GM12878 (cell line): ENCODE measurements at regions not wholly inside any gene's neighbourhood (a gene's known extent, or its start where the extent isn't known, plus 50 kb on each side); places are given as distances from the start of the nearest gene placed in this dataset.

ENCODE experiments used
- ATAC-seq: fragments of 200-7000 bp; cut with Tn5 transposase; 3 replicates; pipeline ENCODE4 v1.9.1; 2020; ENCODE audit warnings: mild to moderate bottlenecking, moderate library complexity
- BruUV-seq: library from RNA; stranded (reverse); fragments of 400-500 nt; replicated peaks from 2 replicates; lab custom pipeline; 2021; lab: Mats Ljungman, UMichigan
- CTCF ChIA-PET: fragments of 300-600 bp; sonication (Branson Sonifier 250); formaldehyde crosslinking; extraction: SDS; loops from one replicate; lab custom pipeline; 2021; ENCODE audit warnings: inconsistent platforms; lab: Yijun Ruan, JAX
- POLR2A ChIA-PET: fragments of 350-600 bp; formaldehyde crosslinking; extraction: SDS; loops from one replicate; lab custom pipeline; 2021; ENCODE audit warnings: inconsistent platforms; lab: Charles Lee
- RAD21 ChIA-PET: fragments of 300-600 bp; sonication (Branson Sonifier 250); formaldehyde crosslinking; loops from one replicate; lab custom pipeline; 2023; ENCODE audit warnings: antibody characterized with exemption; ENCODE audit not compliant: unreplicated experiment; lab: Charles Lee
- SMC1A ChIA-PET: fragments of 300-600 bp; sonication (Branson Sonifier 250); formaldehyde crosslinking; loops from one replicate; lab custom pipeline; 2023; ENCODE audit not compliant: unreplicated experiment, uncharacterized antibody; lab: Charles Lee
- DNase-seq: peaks from one replicate; pipeline ENCODE4 v3.0.0-alpha.2; 2011; ENCODE audit warnings: low read depth, low spot score
- FAIRE-seq: peaks from 3 replicates; lab custom pipeline; 2011; peaks lifted over from hg19 to GRCh38; lab: Jason Lieb, UNC
- H2AFZ ChIP-seq: 2 replicates; pipeline ENCODE4 v1.6.0; 2011; ENCODE audit warnings: low read depth, low read length, control low read depth; ENCODE audit not compliant: control insufficient read depth
- H3K27ac ChIP-seq: 2 replicates; pipeline ENCODE4 v1.5.1; 2011; ENCODE audit warnings: control low read depth; ENCODE audit not compliant: control insufficient read depth, insufficient read depth
- H3K27me3 ChIP-seq, 2 experiments: replicated peaks in 1 of 2; 2 replicates each; pipeline versions ENCODE4 v1.6.0 to v1.6.1; 2011; ENCODE audit warnings: low read length in 1 of 2; ENCODE audit not compliant: control insufficient read depth in 2 of 2, insufficient read depth in 2 of 2
- H3K36me3 ChIP-seq, 2 experiments: 2 replicates each; pipeline ENCODE4 v1.5.1; 2011; ENCODE audit warnings: low read length in 1 of 2; ENCODE audit not compliant: control insufficient read depth in 2 of 2, insufficient read depth in 2 of 2
- H3K4me1 ChIP-seq: 2 replicates; pipeline ENCODE4 v1.6.1; 2011; ENCODE audit warnings: mild to moderate bottlenecking, low read length, moderate library complexity, mixed read lengths; ENCODE audit not compliant: control insufficient read depth, insufficient read depth
- H3K4me2 ChIP-seq: 2 replicates; pipeline ENCODE4 v1.6.0; 2011; ENCODE audit warnings: control low read depth; ENCODE audit not compliant: control insufficient read depth, insufficient read depth
- H3K4me3 ChIP-seq: fragments of 200-600 bp; sonication (generic); 2 replicates; pipeline ENCODE4 v1.5.1; 2016
- H3K79me2 ChIP-seq: 2 replicates; pipeline ENCODE4 v1.6.0; 2011; ENCODE audit warnings: low read length; ENCODE audit not compliant: control insufficient read depth, insufficient read depth
- H3K9ac ChIP-seq: 2 replicates; pipeline ENCODE4 v1.8.0; 2011; ENCODE audit warnings: low read length, control low read depth, mixed read lengths; ENCODE audit not compliant: control insufficient read depth, insufficient read depth
- H3K9me3 ChIP-seq: replicated peaks from 3 replicates; pipeline ENCODE4 v1.5.1; 2011; ENCODE audit warnings: mild to moderate bottlenecking, low read length; ENCODE audit not compliant: control insufficient read depth, insufficient read depth
- H4K20me1 ChIP-seq: 2 replicates; pipeline ENCODE4 v1.6.0; 2011; ENCODE audit not compliant: control insufficient read depth, insufficient read depth
- ATF7 ChIP-seq: fragments of 450-650 bp; IDR thresholded peaks from 2 replicates; pipeline ENCODE4 v1.6.1; 2016; ENCODE audit warnings: low read depth, mild to moderate bottlenecking
- CREM ChIP-seq: IDR thresholded peaks from 2 replicates; pipeline ENCODE4 v1.6.1; 2014; ENCODE audit warnings: antibody characterized with exemption, low read depth
- DPF2 ChIP-seq: fragments of 450-650 bp; IDR thresholded peaks from 2 replicates; pipeline ENCODE4 v1.6.1; 2017; ENCODE audit warnings: mild to moderate bottlenecking
- FOXM1 ChIP-seq: IDR thresholded peaks from 2 replicates; pipeline ENCODE4 v1.6.1; 2012; ENCODE audit warnings: low read depth, mild to moderate bottlenecking, inconsistent platforms, low read length, moderate library complexity
- IKZF1 ChIP-seq: fragments of 450-650 bp; conservative IDR thresholded peaks from 2 replicates; pipeline ENCODE4 v1.6.1; 2017; ENCODE audit warnings: antibody characterized with exemption, mild to moderate bottlenecking
- IKZF2 ChIP-seq, 2 experiments: fragments of 450-650 bp; IDR thresholded peaks; 2 replicates each; pipeline ENCODE4 v1.6.1; 2017; ENCODE audit warnings: mild to moderate bottlenecking in 2 of 2, moderate library complexity in 2 of 2
- IRF4 ChIP-seq: IDR thresholded peaks from 2 replicates; pipeline ENCODE4 v1.6.1; 2011; ENCODE audit warnings: low read depth, low read length
- MTA2 ChIP-seq: fragments of 450-650 bp; IDR thresholded peaks from 2 replicates; pipeline ENCODE4 v1.6.1; 2016; ENCODE audit warnings: low read depth, mild to moderate bottlenecking, moderate library complexity
- NR2C1 ChIP-seq: fragments of 450-650 bp; IDR thresholded peaks from 2 replicates; pipeline ENCODE4 v1.6.1; 2017; ENCODE audit warnings: antibody characterized with exemption, mild to moderate bottlenecking, moderate library complexity
- NRF1 ChIP-seq: conservative IDR thresholded peaks from 2 replicates; pipeline ENCODE4 v1.6.1; 2011; ENCODE audit warnings: mild to moderate bottlenecking, low read depth, low read length, improper control_type of control experiment
- RAD21 ChIP-seq: IDR thresholded peaks from 2 replicates; pipeline ENCODE4 v1.6.1; 2011; ENCODE audit warnings: mild to moderate bottlenecking, low read depth, low read length, moderate library complexity; ENCODE audit not compliant: insufficient read depth
- RCOR1 ChIP-seq: conservative IDR thresholded peaks from 2 replicates; pipeline ENCODE4 v1.6.1; 2012; ENCODE audit warnings: low read depth, low read length, improper control_type of control experiment
- REST ChIP-seq: IDR thresholded peaks from 2 replicates; pipeline ENCODE4 v1.6.1; 2012; ENCODE audit warnings: mild to moderate bottlenecking, low read depth, low read length
- SMAD5 ChIP-seq: IDR thresholded peaks from 2 replicates; pipeline ENCODE4 v1.6.1; 2016; ENCODE audit warnings: antibody characterized with exemption, low read depth
- ZBED1 ChIP-seq: IDR thresholded peaks from 2 replicates; pipeline ENCODE4 v1.6.1; 2016; ENCODE audit warnings: borderline replicate concordance
- ZNF217 ChIP-seq: fragments of 450-650 bp; IDR thresholded peaks from 2 replicates; pipeline ENCODE4 v1.6.1; 2017; ENCODE audit warnings: antibody characterized with exemption, mild to moderate bottlenecking
- ZNF622 ChIP-seq: fragments of 450-650 bp; IDR thresholded peaks from 2 replicates; pipeline ENCODE4 v1.6.1; 2017; ENCODE audit warnings: mild to moderate bottlenecking, inconsistent platforms
- WGBS: methylation state at CpG from one replicate; pipeline ENCODE4 v1.1.6; 2016; ENCODE audit warnings: low lambda C conversion rate; ENCODE audit not compliant: insufficient replicate concordance, insufficient coverage; ENCODE audit errors: missing lambda C conversion rate; 5-methylcytosine and 5-hydroxymethylcytosine counted together
- in situ Hi-C: fragments of 300-500 bp; cut with MboI; formaldehyde crosslinking; loops from 9 replicates; pipeline ENCODE4 v1.14.3; 2018; ENCODE audit warnings: mixed read lengths
- intact Hi-C: fragments of 100-400 bp; cut with micrococcal nuclease; formaldehyde crosslinking; loops from one replicate; pipeline ENCODE4 v1.14.2; 2022; ENCODE audit not compliant: unreplicated experiment
- TF ChIP-seq, protein P1 (sequence below): fragments of 450-650 bp; IDR thresholded peaks from 2 replicates; pipeline ENCODE4 v1.6.1; 2018; ENCODE audit warnings: borderline replicate concordance, mild to moderate bottlenecking; ENCODE audit not compliant: partially characterized antibody
- TF ChIP-seq, protein P2 (sequence below): fragments of 450-650 bp; IDR thresholded peaks from 2 replicates; pipeline ENCODE4 v1.6.1; 2017; ENCODE audit warnings: low read depth, mild to moderate bottlenecking, moderate library complexity

- TF ChIP-seq FOXM1 (no peak), CREM (no peak), RAD21 (no peak), IRF4 (no peak), SMAD5 (no peak), NRF1 (no peak), ATF7 (no peak), IKZF2 (IDR thresholded peaks at IDR 0.05) (no peak)
- TF ChIP-seq, protein P1, sequence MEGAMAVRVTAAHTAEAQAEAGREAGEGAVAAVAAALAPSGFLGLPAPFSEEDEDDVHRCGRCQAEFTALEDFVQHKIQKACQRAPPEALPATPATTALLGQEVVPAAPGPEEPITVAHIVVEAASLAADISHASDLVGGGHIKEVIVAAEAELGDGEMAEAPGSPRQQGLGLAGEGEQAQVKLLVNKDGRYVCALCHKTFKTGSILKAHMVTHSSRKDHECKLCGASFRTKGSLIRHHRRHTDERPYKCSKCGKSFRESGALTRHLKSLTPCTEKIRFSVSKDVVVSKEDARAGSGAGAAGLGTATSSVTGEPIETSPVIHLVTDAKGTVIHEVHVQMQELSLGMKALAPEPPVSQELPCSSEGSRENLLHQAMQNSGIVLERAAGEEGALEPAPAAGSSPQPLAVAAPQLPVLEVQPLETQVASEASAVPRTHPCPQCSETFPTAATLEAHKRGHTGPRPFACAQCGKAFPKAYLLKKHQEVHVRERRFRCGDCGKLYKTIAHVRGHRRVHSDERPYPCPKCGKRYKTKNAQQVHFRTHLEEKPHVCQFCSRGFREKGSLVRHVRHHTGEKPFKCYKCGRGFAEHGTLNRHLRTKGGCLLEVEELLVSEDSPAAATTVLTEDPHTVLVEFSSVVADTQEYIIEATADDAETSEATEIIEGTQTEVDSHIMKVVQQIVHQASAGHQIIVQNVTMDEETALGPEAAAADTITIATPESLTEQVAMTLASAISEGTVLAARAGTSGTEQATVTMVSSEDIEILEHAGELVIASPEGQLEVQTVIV: no peak
These were observed 226.3 kb downstream of the DMRT2 start (continued) for GRCh38 chr9:1276474-1276873.

DNA sequence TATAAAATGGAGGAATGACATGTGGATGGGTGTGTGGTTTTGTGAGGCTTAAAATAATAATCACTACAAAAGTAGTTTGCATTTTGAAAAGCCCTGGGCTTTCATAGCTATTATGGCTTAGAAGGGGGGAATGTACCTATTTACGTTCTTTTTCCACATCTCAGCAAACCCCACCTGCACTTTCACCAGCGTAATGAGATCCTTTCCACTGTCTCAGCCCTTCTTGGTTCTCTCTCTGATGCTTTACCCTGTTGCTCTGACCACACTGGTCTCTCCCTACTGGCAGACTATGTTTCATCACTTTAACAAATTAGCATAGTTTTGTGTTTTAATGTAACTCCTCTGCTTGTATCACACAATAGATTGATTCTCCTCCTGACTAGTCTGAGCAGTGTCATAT lies 234.6 kb downstream of the DMRT2 start:
- no peak overlapping the region for H3K9ac ChIP-seq
- H4K20me1 ChIP-seq: no peaks in the 10 kb centered on the region
- H3K27me3 ChIP-seq: no peaks in the 10 kb centered on the region
- FAIRE-seq: no peak
- in situ Hi-C loops: no loop called here
- no peak overlapping the region for H3K4me2 ChIP-seq
- intact Hi-C loops: no loop called here
- H3K36me3 ChIP-seq: no peaks in the 10 kb centered on the region
- H3K9me3 ChIP-seq: no peaks in the 10 kb centered on the region; the same call in 2 of the 3 replicates
- BruUV-seq: no TSS peak
- ChIA-PET POLR2A (no interaction called here), RAD21 (interaction anchor here (1.0 to 3.6 kb wide), 4 partner anchors 10 to 22 kb away, joined by 3 to 20 read pairs (median 5); no protein-coding TSS in a partner anchor), CTCF (interaction anchor here (1.4 kb wide), 1 partner anchor 275 kb away, joined by 5 read pairs; no protein-coding TSS in a partner anchor), SMC1A (interaction anchor here (0.6 to 8.5 kb wide), 7 partner anchors 9 to 144 kb away, joined by 3 to 60 read pairs (median 4); no protein-coding TSS in a partner anchor)
- no peaks in the 10 kb centered on the region for H3K79me2 ChIP-seq
- peak; percentile 66 for ATAC-seq
- WGBS: 10% methylated on average over 2 of the region's 2 CpGs
- no peak for DNase-seq
- H3K27ac ChIP-seq: no peak overlapping the region
- no peak overlapping the region for H3K4me3 ChIP-seq
- H2AFZ ChIP-seq: no peak overlapping the region
- H3K4me1 ChIP-seq: no peaks in the 10 kb centered on the region
- no peak for TF ChIP-seq ZNF622
- TF ChIP-seq MTA2: peak; percentile 57; the same call in 1 of the 2 replicates
- TF ChIP-seq REST: no peak
- TF ChIP-seq RCOR1: no peak
- TF ChIP-seq, protein P2, sequence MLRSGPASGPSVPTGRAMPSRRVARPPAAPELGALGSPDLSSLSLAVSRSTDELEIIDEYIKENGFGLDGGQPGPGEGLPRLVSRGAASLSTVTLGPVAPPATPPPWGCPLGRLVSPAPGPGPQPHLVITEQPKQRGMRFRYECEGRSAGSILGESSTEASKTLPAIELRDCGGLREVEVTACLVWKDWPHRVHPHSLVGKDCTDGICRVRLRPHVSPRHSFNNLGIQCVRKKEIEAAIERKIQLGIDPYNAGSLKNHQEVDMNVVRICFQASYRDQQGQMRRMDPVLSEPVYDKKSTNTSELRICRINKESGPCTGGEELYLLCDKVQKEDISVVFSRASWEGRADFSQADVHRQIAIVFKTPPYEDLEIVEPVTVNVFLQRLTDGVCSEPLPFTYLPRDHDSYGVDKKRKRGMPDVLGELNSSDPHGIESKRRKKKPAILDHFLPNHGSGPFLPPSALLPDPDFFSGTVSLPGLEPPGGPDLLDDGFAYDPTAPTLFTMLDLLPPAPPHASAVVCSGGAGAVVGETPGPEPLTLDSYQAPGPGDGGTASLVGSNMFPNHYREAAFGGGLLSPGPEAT: peak; percentile 28; the same call in 1 of the 2 replicates
- no peak for TF ChIP-seq ZNF217
- no peak for TF ChIP-seq IKZF1
- no peak for TF ChIP-seq NR2C1
- TF ChIP-seq ZBED1: no peak
- TF ChIP-seq DPF2: no peak
- no peak for TF ChIP-seq ATF7
